K562 (cell line): ENCODE measurements at regions not wholly inside any gene's neighbourhood (a gene's known extent, or its start where the extent isn't known, plus 50 kb on each side); places are given as distances from the start of the nearest gene placed in this dataset.

Experiments used
- ATAC-seq: fragments of 200-7000 bp; cut with Tn5 transposase; 3 replicates; pipeline ENCODE4 v1.9.1; 2020; ENCODE audit warnings: moderate library complexity
- BruUV-seq: library from RNA; stranded (reverse); fragments of 400-500 nt; replicated peaks from 2 replicates; lab custom pipeline; 2021; lab: Mats Ljungman, UMichigan
- CTCF ChIA-PET: fragments of 300-600 bp; formaldehyde crosslinking; extraction: SDS; loops from one replicate; lab custom pipeline; 2021; ENCODE audit warnings: low intra/inter-chr PET ratio; lab: Yijun Ruan, JAX
- POLR2A ChIA-PET: fragments of 300-600, 350-650 bp; sonication (Branson Sonifier 250); formaldehyde crosslinking; extraction: SDS; loops from one replicate; lab custom pipeline; 2021; ENCODE audit warnings: antibody characterized with exemption, inconsistent platforms; lab: Yijun Ruan, JAX
- DNase-seq, 4 experiments: peaks; one replicate each; pipeline versions ENCODE4 v3.0.0 to v3.0.0-alpha.2; 2011 to 2018; ENCODE audit warnings: low spot score in 3 of 4, mixed read lengths in 3 of 4; ENCODE audit errors: extremely low read depth in 1 of 4
- FAIRE-seq: peaks from 2 replicates; lab custom pipeline; 2011; peaks lifted over from hg19 to GRCh38; lab: Jason Lieb, UNC
- H2AFZ ChIP-seq: 2 replicates; pipeline ENCODE4 v1.6.0; 2011; ENCODE audit warnings: low read depth, low read length, control low read depth, inconsistent platforms
- H3K27ac ChIP-seq: fragments of 200-600 bp; 3 replicates; pipeline ENCODE4 v1.8.0; 2011; ENCODE audit warnings: low read depth, mild to moderate bottlenecking, control low read depth, inconsistent platforms, low read length, moderate library complexity, mixed read lengths; ENCODE audit errors: extremely low read depth
- H3K27me3 ChIP-seq, 2 experiments: fragments of 300-600 bp in 1 of 2; 2 replicates in 1 of 2; 3 replicates in 1 of 2; pipeline versions ENCODE4 v1.6.0 to v1.8.0; 2011; ENCODE audit warnings: inconsistent platforms in 2 of 2, low read length in 2 of 2, mild to moderate bottlenecking in 1 of 2, mixed read lengths in 1 of 2, moderate library complexity in 1 of 2; ENCODE audit not compliant: control insufficient read depth in 2 of 2, insufficient read depth in 2 of 2
- H3K36me3 ChIP-seq: fragments of 300-600 bp; 3 replicates; pipeline ENCODE4 v1.8.0; 2011; ENCODE audit warnings: mild to moderate bottlenecking, low read length, inconsistent platforms; ENCODE audit not compliant: control insufficient read depth, insufficient read depth
- H3K4me1 ChIP-seq, 2 experiments: fragments of 200-600 bp in 1 of 2; replicated peaks in 1 of 2; 2 replicates in 1 of 2; 3 replicates in 1 of 2; pipeline versions ENCODE4 v1.5.1 to v1.8.0; 2011; ENCODE audit warnings: inconsistent platforms in 2 of 2, low read length in 2 of 2, mild to moderate bottlenecking in 1 of 2, mixed read lengths in 1 of 2, moderate library complexity in 1 of 2; ENCODE audit not compliant: control insufficient read depth in 2 of 2, insufficient read depth in 2 of 2
- H3K4me2 ChIP-seq: 2 replicates; pipeline ENCODE4 v1.6.1; 2011; ENCODE audit warnings: low read length, control low read depth, inconsistent platforms, mixed read lengths; ENCODE audit not compliant: insufficient read depth
- H3K4me3 ChIP-seq: fragments of 200-600 bp; sonication (generic), shearing (Covaris generic); 2 replicates; pipeline ENCODE4 v1.5.1; 2016; ENCODE audit warnings: control low read depth, inconsistent platforms
- H3K79me2 ChIP-seq: fragments of 200-600 bp; 3 replicates; pipeline ENCODE4 v1.8.0; 2011; ENCODE audit warnings: low read length, inconsistent platforms; ENCODE audit not compliant: control insufficient read depth, insufficient read depth
- H3K9ac ChIP-seq, 2 experiments: 2 replicates each; pipeline versions ENCODE4 v1.6.0 to v1.6.1; 2011; ENCODE audit warnings: low read depth in 2 of 2, low read length in 2 of 2, control low read depth in 1 of 2, inconsistent platforms in 1 of 2, mild to moderate bottlenecking in 1 of 2, mixed read lengths in 1 of 2; ENCODE audit not compliant: insufficient read depth in 1 of 2
- H3K9me1 ChIP-seq: one replicate; pipeline ENCODE4 v1.6.0; 2011; ENCODE audit warnings: inconsistent platforms, mild to moderate bottlenecking, low read length, moderate library complexity; ENCODE audit not compliant: control insufficient read depth, insufficient read depth
- H3K9me3 ChIP-seq: replicated peaks from 2 replicates; pipeline ENCODE4 v1.5.1; 2011; ENCODE audit warnings: low read depth, low read length, inconsistent platforms; ENCODE audit not compliant: control insufficient read depth, insufficient read depth
- H4K20me1 ChIP-seq: replicated peaks from 2 replicates; pipeline ENCODE4 v1.6.1; 2011; ENCODE audit warnings: low read length, inconsistent platforms, mixed read lengths; ENCODE audit not compliant: control insufficient read depth, insufficient read depth
- ARID3B ChIP-seq: fragments of 250-450 bp; sonication (Bioruptor Pico); IDR thresholded peaks from 2 replicates; pipeline ENCODE4 v1.4.0; 2020; ENCODE audit warnings: borderline replicate concordance
- CREB1 ChIP-seq, 2 experiments: sonication (generic) in 1 of 2; formaldehyde crosslinking in 1 of 2; IDR thresholded peaks; 2 replicates each; pipeline versions ENCODE4 v1.6.1 to v1.8.0; 2012 to 2022; ENCODE audit warnings: inconsistent platforms in 1 of 2, mild to moderate bottlenecking in 1 of 2, missing genetic modification reagents in 1 of 2, moderate library complexity in 1 of 2
- GABPA ChIP-seq: fragments of 200-800 bp; sonication (Bioruptor generic); conservative IDR thresholded peaks from 2 replicates; pipeline ENCODE4 v1.6.1; 2016; ENCODE audit warnings: low read depth, missing genetic modification characterization, missing compliant biosample characterization
- HDGF ChIP-seq: fragments of 450-650 bp; IDR thresholded peaks from 2 replicates; pipeline ENCODE4 v1.6.1; 2016
- HMBOX1 ChIP-seq: sonication (generic); IDR thresholded peaks from 2 replicates; pipeline ENCODE4 v1.6.1; 2016
- JUND ChIP-seq, 2 experiments: IDR thresholded peaks; 2 replicates in 1 of 2; 3 replicates in 1 of 2; pipeline ENCODE4 v1.6.1; 2011; ENCODE audit warnings: borderline replicate concordance in 2 of 2, low read depth in 2 of 2, low read length in 2 of 2, improper control_type of control experiment in 1 of 2, missing biosample characterization in 1 of 2, missing genetic modification characterization in 1 of 2, missing genetic modification reagents in 1 of 2
- NRF1 ChIP-seq, 2 experiments: fragments of 450-650 bp; IDR thresholded peaks in 1 of 2; conservative IDR thresholded peaks in 1 of 2; 2 replicates each; pipeline ENCODE4 v1.6.1; 2014; ENCODE audit warnings: mild to moderate bottlenecking in 2 of 2
- PML ChIP-seq: IDR thresholded peaks from 2 replicates; pipeline ENCODE4 v1.6.1; 2012; ENCODE audit warnings: low read length, inconsistent platforms
- THRB ChIP-seq: fragments of 450-650 bp; formaldehyde crosslinking; conservative IDR thresholded peaks from 2 replicates; pipeline ENCODE4 v1.4.0; 2022; ENCODE audit warnings: mild to moderate bottlenecking, missing genetic modification characterization
- ZNF184 ChIP-seq: sonication (generic); formaldehyde crosslinking; IDR thresholded peaks from 2 replicates; pipeline ENCODE4 v1.5.0; 2020; ENCODE audit warnings: missing genetic modification reagents
- ZNF224 ChIP-seq: sonication (generic); formaldehyde crosslinking; IDR thresholded peaks from 2 replicates; pipeline ENCODE4 v1.8.0; 2022; ENCODE audit warnings: mild to moderate bottlenecking, missing genetic modification reagents
- ZNF239 ChIP-seq: fragments of 250-450 bp; sonication (Bioruptor Pico); IDR thresholded peaks from 2 replicates; pipeline ENCODE4 v1.4.0; 2020; ENCODE audit warnings: mild to moderate bottlenecking
- ZNF282 ChIP-seq: sonication (generic); formaldehyde crosslinking; IDR thresholded peaks from 2 replicates; pipeline ENCODE4 v1.8.1; 2023; ENCODE audit warnings: missing genetic modification reagents
- ZNF518B ChIP-seq: fragments of 250-450 bp; sonication (Bioruptor Pico); IDR thresholded peaks from 2 replicates; pipeline ENCODE4 v1.5.0; 2021; ENCODE audit warnings: mild to moderate bottlenecking, moderate library complexity
- ZNF79 ChIP-seq: fragments of 250-450 bp; sonication (Bioruptor Pico); IDR thresholded peaks from 2 replicates; pipeline ENCODE4 v1.4.0; 2020; ENCODE audit warnings: low read depth, mild to moderate bottlenecking, moderate library complexity
- WGBS: fragments of 100-300 bp; shearing (Covaris generic); methylation state at CpG from one replicate; pipeline ENCODE4 v1.1.6; 2016; ENCODE audit warnings: low coverage, mixed read lengths; ENCODE audit not compliant: insufficient coverage; ENCODE audit errors: missing lambda C conversion rate; 5-methylcytosine and 5-hydroxymethylcytosine counted together
- in situ Hi-C: fragments of 300-500 bp; cut with MboI; formaldehyde crosslinking; loops from 4 replicates; pipeline ENCODE4 v1.15.0; 2018; ENCODE audit warnings: inconsistent platforms, mixed read lengths
- intact Hi-C: fragments of 100-400 bp; cut with micrococcal nuclease; formaldehyde crosslinking; loops from 2 replicates; pipeline ENCODE4 v1.14.2; 2022

- TF ChIP-seq HMBOX1 (no peak), ZNF518B (no peak), ZNF79 (no peak), ARID3B (CRISPR knock-in tag) (no peak)
Observed at GRCh38 chr5:5683174-5683573, 260.7 kb downstream of the ICE1 start (continued).

- no peaks in the 10 kb centered on the region for H3K4me1 ChIP-seq
- intact Hi-C loops (no loop called here), in situ Hi-C loops (no loop called here)
- H3K9me3 ChIP-seq, result no peaks in the 10 kb centered on the region
- no peak for FAIRE-seq
- no peak overlapping the region for H3K27ac ChIP-seq
- H2AFZ ChIP-seq, result no peak overlapping the region
- H3K9me1 ChIP-seq, result no peaks in the 10 kb centered on the region
- no peak for ATAC-seq
- 2% methylated on average over 4 of the region's 4 CpGs for WGBS
- H3K36me3 ChIP-seq, result no peaks in the 10 kb centered on the region; the same call in 2 of the 3 replicates
- H3K4me2 ChIP-seq, result no peak overlapping the region
- no TSS peak for BruUV-seq
- H3K27me3 ChIP-seq, result no peaks in the 10 kb centered on the region; a peak in 1 of 5 replicates
- CTCF ChIA-PET, result no interaction called here
- POLR2A ChIA-PET, result no interaction called here
- no peak overlapping the region for H3K4me3 ChIP-seq
- no peaks in the 10 kb centered on the region for H3K79me2 ChIP-seq
- no peak overlapping the region for H3K9ac ChIP-seq
- DNase-seq, result no peak
- H4K20me1 ChIP-seq, result no peaks in the 10 kb centered on the region
- TF ChIP-seq ZNF184 (no peak), PML (no peak), THRB (CRISPR knock-in tag) (no peak), JUND (IDR thresholded peaks at IDR 0.05; ENCODE audit: borderline replicate concordance, low read depth, low read length) (peak; percentile 30; the same call in 1 of the 2 replicates), JUND (tag; IDR thresholded peaks at IDR 0.05; ENCODE audit: borderline replicate concordance, low read depth, low read length) (0 out of 3 replicates have a peak, but pooled peaks have one; percentile 22), NRF1 (conservative IDR thresholded peaks at IDR 0.05 in 1 of 2, IDR thresholded peaks at IDR 0.05 in 1 of 2) (no peak), CREB1 (IDR thresholded peaks at IDR 0.05) (no peak), CREB1 (CRISPR knock-in tag; IDR thresholded peaks at IDR 0.05) (no peak), ZNF239 (peak; percentile 78), ZNF282 (no peak), HDGF (no peak), ZNF224 (no peak), GABPA (tag) (0 out of 2 replicates have a peak, but pooled peaks have one; percentile 22)
Observed at GRCh38 chr5:5678909-5679308, 256.4 kb downstream of the ICE1 start.
